ENCODE measurements at regions not wholly inside any gene's neighbourhood (a gene's known extent, or its start where the extent isn't known, plus 50 kb on each side); places are given as distances from the start of the nearest gene placed in this dataset.

DNA sequence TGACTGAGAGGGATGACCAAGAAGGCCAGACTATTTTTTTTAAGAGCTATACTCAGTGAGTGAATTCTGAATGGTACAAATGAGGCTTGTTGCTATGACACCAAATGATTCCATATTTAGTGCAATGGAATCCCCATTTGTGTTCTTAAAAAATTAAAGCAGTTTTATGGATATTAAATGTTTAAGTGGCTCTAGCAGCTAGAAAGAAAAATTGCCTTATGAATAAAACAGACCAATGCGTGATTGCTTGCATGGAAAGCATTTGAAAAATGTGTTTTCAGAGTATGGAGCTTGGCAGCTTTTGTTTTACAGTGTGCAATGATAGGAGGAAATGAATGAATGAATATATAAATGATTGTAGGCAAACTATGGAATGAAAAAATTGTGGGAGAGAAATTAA, 238.8 kb upstream of the DPP10 start (continued):
- TF ChIP-seq ZNF318 (CRISPR knock-in tag; IDR thresholded peaks at IDR 0.05) (no peak), ZNF207 (IDR thresholded peaks at IDR 0.05; ENCODE audit: borderline replicate concordance) (no peak), SP140L (CRISPR knock-in tag; IDR thresholded peaks at IDR 0.05; ENCODE audit: borderline replicate concordance) (no peak), MXD4 (CRISPR knock-in tag; IDR thresholded peaks at IDR 0.05) (no peak)

- 2% methylated on average over 3 of the region's 3 CpGs for WGBS (ENCODE audit: low lambda C conversion rate)
- H3K27me3 ChIP-seq (ENCODE audit: control insufficient read depth in 1 of 2, insufficient read depth in 2 of 2, low read length in 2 of 2) = no peaks in the 10 kb centered on the region
- ChIA-PET CTCF (ENCODE audit: low intra/inter-chr PET ratio, low total read pairs) (no interaction called here), POLR2A (no interaction called here)
- in situ Hi-C loops (cut with HindIII; ENCODE audit: extremely low pct_ligation_motif_present, low pct_unique_long_range_greater_than_20kb) (no loop called here), intact Hi-C loops (cut with micrococcal nuclease; ENCODE audit: unreplicated experiment) (no loop called here)
- H3K4me1 ChIP-seq (ENCODE audit: insufficient read depth, low read length) = no peaks in the 10 kb centered on the region
- H3K36me3 ChIP-seq (replicated peaks in 1 of 2; ENCODE audit: control insufficient read depth in 1 of 2, insufficient read depth in 2 of 2, low read length in 2 of 2) = no peaks in the 10 kb centered on the region
- no TSS peak for BruUV-seq (replicated peaks)
- peak; percentile 62; the same call in 1 of the 2 replicates for TF ChIP-seq ZNF12 (CRISPR knock-in tag; IDR thresholded peaks at IDR 0.05)
- no peak for TF ChIP-seq ZNF510 (CRISPR knock-in tag; IDR thresholded peaks at IDR 0.05; ENCODE audit: low read depth)
- TF ChIP-seq HNF4A (CRISPR knock-in tag; IDR thresholded peaks at IDR 0.05) = peak; percentile 48; the same call in 1 of the 2 replicates
- no peak for TF ChIP-seq NFYB (CRISPR knock-in tag; IDR thresholded peaks at IDR 0.05)
- H3K9ac ChIP-seq (ENCODE audit: insufficient read depth, low read depth, low read length) = no peak overlapping the region
- no peak for DNase-seq (ENCODE audit: low spot score)
- H4K20me1 ChIP-seq (ENCODE audit: insufficient read depth, low read length) = no peaks in the 10 kb centered on the region
- H2AFZ ChIP-seq (ENCODE audit: low read length) = no peak overlapping the region
- no peak for ATAC-seq
- FAIRE-seq = no peak
- H3K27ac ChIP-seq (ENCODE audit: extremely low read length, insufficient read depth, low read length) = no peak overlapping the region
- H3K9me3 ChIP-seq (ENCODE audit: low read length) = no peaks in the 10 kb centered on the region
- no peak overlapping the region for H3K4me3 ChIP-seq (replicated peaks in 1 of 3; ENCODE audit: insufficient read depth in 1 of 3, low read depth in 2 of 3, low read length in 3 of 3)
- no peaks in the 10 kb centered on the region for H3K79me2 ChIP-seq (ENCODE audit: insufficient read depth, low read length)
- H3K4me2 ChIP-seq (ENCODE audit: low read depth, low read length) = no peak overlapping the region
Measured at GRCh38 chr2:114213808-114214207, 228.6 kb upstream of the DPP10 start.
